ENCODE measurements at regions not wholly inside any gene's neighbourhood (a gene's known extent, or its start where the extent isn't known, plus 50 kb on each side); places are given as distances from the start of the nearest gene placed in this dataset.

GRCh38 chr1:38344716-38345115 is 298.1 kb upstream of the POU3F1 start:
- Mint-ChIP-seq H3K36me3 (no peaks in the 10 kb centered on the region), H3K4me1 (ENCODE audit: low read depth) (peaks cover 7% of the 10 kb centered on the region), H3K27ac (no peak overlapping the region), H3K27me3 (peaks cover 14% of the 10 kb centered on the region), H3K9me3 (peaks cover 17% of the 10 kb centered on the region), H3K4me3 (no peak overlapping the region)
- ChIA-PET CTCF (no interaction called here), POLR2A (no interaction called here)
- DNase-seq, result peak; percentile 56
- intact Hi-C loops (cut with micrococcal nuclease), result no loop called here

- no peaks in the 10 kb centered on the region for H3K9me3 Mint-ChIP-seq
- peaks cover 7% of the 10 kb centered on the region for H3K4me1 Mint-ChIP-seq (ENCODE audit: low read depth)
- no peak for DNase-seq
- CTCF ChIA-PET, result interaction anchor here (0.6 kb wide), 1 partner anchor 133 kb away, joined by 3 read pairs; no protein-coding TSS in a partner anchor
- no peaks in the 10 kb centered on the region for H3K36me3 Mint-ChIP-seq
- intact Hi-C loops (cut with micrococcal nuclease), result no loop called here
- H3K27ac Mint-ChIP-seq, result no peak overlapping the region
- POLR2A ChIA-PET, result no interaction called here
- peaks cover 11% of the 10 kb centered on the region for H3K27me3 Mint-ChIP-seq
- H3K4me3 Mint-ChIP-seq, result no peak overlapping the region
Measured at GRCh38 chr1:38341694-38342093, 295.1 kb upstream of the POU3F1 start.

GRCh38 chr1:38340409-38340808 is 293.8 kb upstream of the POU3F1 start:
- Mint-ChIP-seq H3K27ac (no peak overlapping the region), H3K4me1 (ENCODE audit: low read depth) (peaks cover 7% of the 10 kb centered on the region), H3K9me3 (no peaks in the 10 kb centered on the region), H3K27me3 (peaks cover 14% of the 10 kb centered on the region), H3K4me3 (no peak overlapping the region), H3K36me3 (no peaks in the 10 kb centered on the region)
- ChIA-PET CTCF (no interaction called here), POLR2A (no interaction called here)
- intact Hi-C loops (cut with micrococcal nuclease), result no loop called here
- DNase-seq, result no peak

GRCh38 chr1:38337711-38338110 is 291.1 kb upstream of the POU3F1 start:
- Mint-ChIP-seq H3K9me3 (no peaks in the 10 kb centered on the region), H3K36me3 (no peaks in the 10 kb centered on the region), H3K4me3 (no peak overlapping the region), H3K27ac (no peak overlapping the region), H3K27me3 (peaks cover 21% of the 10 kb centered on the region), H3K4me1 (ENCODE audit: low read depth) (peaks cover 8% of the 10 kb centered on the region)
- POLR2A ChIA-PET, result no interaction called here
- intact Hi-C loops (cut with micrococcal nuclease), result no loop called here
- DNase-seq, result no peak
- CTCF ChIA-PET, result interaction anchor here (0.6 kb wide), 1 partner anchor 524 kb away, joined by 3 read pairs; no protein-coding TSS in a partner anchor

GRCh38 chr1:38336961-38337360 is 290.4 kb upstream of the POU3F1 start:
- Mint-ChIP-seq H3K4me1 (ENCODE audit: low read depth) (peaks cover 8% of the 10 kb centered on the region), H3K4me3 (no peak overlapping the region), H3K27ac (no peak overlapping the region), H3K36me3 (no peaks in the 10 kb centered on the region), H3K27me3 (peaks cover 21% of the 10 kb centered on the region), H3K9me3 (no peaks in the 10 kb centered on the region)
- intact Hi-C loops (cut with micrococcal nuclease), result no loop called here
- CTCF ChIA-PET, result no interaction called here
- POLR2A ChIA-PET, result interaction anchor here (0.6 kb wide), 1 partner anchor 598 kb away, joined by 3 read pairs; no protein-coding TSS in a partner anchor
- no peak for DNase-seq

- Mint-ChIP-seq H3K27me3 (peaks cover 21% of the 10 kb centered on the region), H3K36me3 (no peaks in the 10 kb centered on the region), H3K4me1 (ENCODE audit: low read depth) (peaks cover 8% of the 10 kb centered on the region), H3K4me3 (no peak overlapping the region), H3K9me3 (no peaks in the 10 kb centered on the region), H3K27ac (no peak overlapping the region)
- ChIA-PET POLR2A (interaction anchor here (0.6 kb wide), 1 partner anchor 599 kb away, joined by 3 read pairs; no protein-coding TSS in a partner anchor), CTCF (no interaction called here)
- intact Hi-C loops (cut with micrococcal nuclease), result no loop called here
- DNase-seq, result no peak
Measured at GRCh38 chr1:38336301-38336923, 289.8 kb upstream of the POU3F1 start.

- H3K36me3 Mint-ChIP-seq, result no peaks in the 10 kb centered on the region
- DNase-seq, result peak; percentile 55
- ChIA-PET POLR2A (no interaction called here), CTCF (no interaction called here)
- intact Hi-C loops (cut with micrococcal nuclease), result no loop called here
- H3K27me3 Mint-ChIP-seq, result peaks cover 18% of the 10 kb centered on the region
- no peaks in the 10 kb centered on the region for H3K9me3 Mint-ChIP-seq
- no peak overlapping the region for H3K27ac Mint-ChIP-seq
- no peak overlapping the region for H3K4me3 Mint-ChIP-seq
- peaks cover 8% of the 10 kb centered on the region for H3K4me1 Mint-ChIP-seq (ENCODE audit: low read depth)
Measured at GRCh38 chr1:38334930-38335592, 288.5 kb upstream of the POU3F1 start.

GRCh38 chr1:38332649-38333310 is 286.2 kb upstream of the POU3F1 start:
- Mint-ChIP-seq H3K4me1 (ENCODE audit: low read depth) (peaks cover 8% of the 10 kb centered on the region), H3K27me3 (peaks cover 15% of the 10 kb centered on the region), H3K4me3 (no peak overlapping the region), H3K9me3 (no peaks in the 10 kb centered on the region), H3K27ac (no peak overlapping the region), H3K36me3 (no peaks in the 10 kb centered on the region)
- no peak for DNase-seq
- CTCF ChIA-PET, result interaction anchor here (0.6 kb wide), 1 partner anchor 108 kb away, joined by 3 read pairs; no protein-coding TSS in a partner anchor
- intact Hi-C loops (cut with micrococcal nuclease), result no loop called here
- POLR2A ChIA-PET, result no interaction called here

GRCh38 chr1:38331496-38332210 is 285.1 kb upstream of the POU3F1 start:
- Mint-ChIP-seq H3K4me3 (no peak overlapping the region), H3K36me3 (no peaks in the 10 kb centered on the region), H3K9me3 (no peaks in the 10 kb centered on the region), H3K27ac (no peak overlapping the region), H3K4me1 (ENCODE audit: low read depth) (peaks cover 8% of the 10 kb centered on the region), H3K27me3 (peaks cover 15% of the 10 kb centered on the region)
- ChIA-PET POLR2A (no interaction called here), CTCF (no interaction called here)
- DNase-seq, result no peak
- intact Hi-C loops (cut with micrococcal nuclease), result no loop called here

GRCh38 chr1:38330799-38331198 is 284.2 kb upstream of the POU3F1 start:
- Mint-ChIP-seq H3K27ac (no peak overlapping the region), H3K4me3 (no peak overlapping the region), H3K9me3 (no peaks in the 10 kb centered on the region), H3K36me3 (no peaks in the 10 kb centered on the region), H3K4me1 (ENCODE audit: low read depth) (peaks cover 8% of the 10 kb centered on the region), H3K27me3 (peaks cover 12% of the 10 kb centered on the region)
- intact Hi-C loops (cut with micrococcal nuclease), result no loop called here
- POLR2A ChIA-PET, result no interaction called here
- CTCF ChIA-PET, result no interaction called here
- no peak for DNase-seq

- intact Hi-C loops (cut with micrococcal nuclease), result no loop called here
- no peaks in the 10 kb centered on the region for H3K36me3 Mint-ChIP-seq
- peaks cover under 1% of the 10 kb centered on the region for H3K4me1 Mint-ChIP-seq (ENCODE audit: low read depth)
Measured at GRCh38 chr1:38329644-38330043, 283.1 kb upstream of the POU3F1 start.

GRCh38 chr1:38328278-38329035 is 281.9 kb upstream of the POU3F1 start:
- CTCF ChIA-PET, result no interaction called here
- no peak for DNase-seq
- POLR2A ChIA-PET, result no interaction called here
- Mint-ChIP-seq H3K27me3 (peaks cover 7% of the 10 kb centered on the region), H3K36me3 (no peaks in the 10 kb centered on the region), H3K4me3 (no peak overlapping the region), H3K9me3 (no peaks in the 10 kb centered on the region), H3K4me1 (ENCODE audit: low read depth) (no peaks in the 10 kb centered on the region), H3K27ac (no peak overlapping the region)
- intact Hi-C loops (cut with micrococcal nuclease), result no loop called here

More at GRCh38 chr1:38329644-38330043, 283.1 kb upstream of the POU3F1 start:
- no peak overlapping the region for H3K27ac Mint-ChIP-seq
- no peaks in the 10 kb centered on the region for H3K9me3 Mint-ChIP-seq
- H3K4me3 Mint-ChIP-seq, result no peak overlapping the region
- POLR2A ChIA-PET, result no interaction called here
- CTCF ChIA-PET, result no interaction called here
- DNase-seq, result no peak
- peaks cover 9% of the 10 kb centered on the region for H3K27me3 Mint-ChIP-seq

Measured in activated CD4-positive, alpha-beta memory T cell treated with anti-CD3 and anti-CD28 coated beads for 36 hours (primary cell).